A549 (cell line): ENCODE measurements at regions not wholly inside any gene's neighbourhood (a gene's known extent, or its start where the extent isn't known, plus 50 kb on each side); places are given as distances from the start of the nearest gene placed in this dataset.

ENCODE experiments used
- ATAC-seq, 2 experiments: fragments of 200-7000 bp in 1 of 2; fragments of >200 bp in 1 of 2; cut with Nextera tagmentation in 1 of 2; cut with Tn5 transposase in 1 of 2; 3 replicates each; pipeline versions ENCODE4 v1.8.0 to v1.9.1; 2018 to 2020; ENCODE audit warnings: mild to moderate bottlenecking in 1 of 2, moderate library complexity in 1 of 2
- CTCF ChIA-PET: fragments of 300-600 bp; sonication (Branson Sonifier 250); formaldehyde crosslinking; extraction: SDS; loops from one replicate; lab custom pipeline; 2021; ENCODE audit warnings: antibody characterized with exemption, inconsistent platforms; lab: Yijun Ruan, JAX
- POLR2A ChIA-PET: fragments of 350-600 bp; formaldehyde crosslinking; extraction: SDS; loops from one replicate; lab custom pipeline; 2021; ENCODE audit warnings: antibody characterized with exemption, inconsistent platforms; lab: Yijun Ruan, JAX
- DNase-seq, 2 experiments: peaks; one replicate each; pipeline versions ENCODE4 v3.0.0 to v3.0.0-alpha.2; 2011 to 2016; ENCODE audit warnings: low read depth in 1 of 2, low spot score in 1 of 2
- FAIRE-seq: peaks from 2 replicates; lab custom pipeline; 2011; peaks lifted over from hg19 to GRCh38; lab: Jason Lieb, UNC
- H3K27ac ChIP-seq, 2 experiments: fragments of >200 bp; sonication (Bioruptor Twin); formaldehyde crosslinking; 3 replicates each; pipeline ENCODE4 v1.5.1; 2016 to 2017
- H3K4me1 ChIP-seq: fragments of >200 bp; sonication (Bioruptor Twin); formaldehyde crosslinking; 3 replicates; pipeline ENCODE4 v1.6.1; 2016
- H3K4me2 ChIP-seq: fragments of >200 bp; sonication (Bioruptor Twin); formaldehyde crosslinking; 3 replicates; pipeline ENCODE4 v1.6.1; 2016
- H3K4me3 ChIP-seq: fragments of >200 bp; sonication (Bioruptor Twin); formaldehyde crosslinking; 3 replicates; pipeline ENCODE4 v1.5.1; 2016
- H3K9me3 ChIP-seq: fragments of >200 bp; sonication (Bioruptor Twin); formaldehyde crosslinking; 3 replicates; pipeline ENCODE4 v1.6.1; 2016
- CBX8 ChIP-seq: fragments of 200-600 bp; sonication (generic); IDR thresholded peaks from 2 replicates; pipeline ENCODE4 v1.6.1; 2016
- CHD2 ChIP-seq: fragments of 150-350 bp; IDR thresholded peaks from 2 replicates; pipeline ENCODE4 v1.6.1; 2014; ENCODE audit warnings: low read length; ENCODE audit not compliant: partially characterized antibody
- EHMT2 ChIP-seq: fragments of 200-600 bp; sonication (generic); IDR thresholded peaks from 2 replicates; pipeline ENCODE4 v1.6.1; 2016; ENCODE audit warnings: antibody characterized with exemption, low read depth, mild to moderate bottlenecking, moderate library complexity
- EP300 ChIP-seq, 2 experiments: fragments of >200 bp; sonication (Bioruptor Twin); formaldehyde crosslinking; IDR thresholded peaks; 2 replicates in 1 of 2; 3 replicates in 1 of 2; pipeline ENCODE4 v1.6.1; 2016 to 2017
- HDAC2 ChIP-seq: fragments of 200-600 bp; sonication (generic); IDR thresholded peaks from 2 replicates; pipeline ENCODE4 v1.6.1; 2016
- HOXB5 ChIP-seq: fragments of 250-450 bp; sonication (Bioruptor Pico); IDR thresholded peaks from 2 replicates; pipeline ENCODE4 v1.5.0; 2020; ENCODE audit warnings: mild to moderate bottlenecking, moderate library complexity
- MAZ ChIP-seq: fragments of 150-350 bp; IDR thresholded peaks from 2 replicates; pipeline ENCODE4 v1.6.1; 2014; ENCODE audit warnings: antibody characterized with exemption, low read depth, low read length, borderline replicate concordance
- NFE2L2 ChIP-seq: fragments of 150-350 bp; conservative IDR thresholded peaks from 2 replicates; pipeline ENCODE4 v1.6.1; 2014; ENCODE audit warnings: low read length
- NR3C1 ChIP-seq: fragments of >200 bp; sonication (Bioruptor Twin); formaldehyde crosslinking; IDR thresholded peaks from 3 replicates; pipeline ENCODE4 v1.6.1; 2017
- POLR2A ChIP-seq: IDR thresholded peaks from 2 replicates; pipeline ENCODE4 v1.6.1; 2012; ENCODE audit warnings: mild to moderate bottlenecking, low read length
- POLR2AphosphoS2 ChIP-seq: conservative IDR thresholded peaks from 2 replicates; pipeline ENCODE4 v1.6.1; 2012; ENCODE audit warnings: low read length, improper control_type of control experiment, inconsistent platforms
- RCOR1 ChIP-seq: fragments of 150-350 bp; IDR thresholded peaks from 2 replicates; pipeline ENCODE4 v1.6.1; 2014; ENCODE audit warnings: antibody characterized with exemption, low read length, low read depth
- RFX5 ChIP-seq: fragments of 450-650 bp; IDR thresholded peaks from 2 replicates; pipeline ENCODE4 v1.7.1; 2014; ENCODE audit warnings: antibody characterized with exemption, mild to moderate bottlenecking, moderate library complexity
- RNF2 ChIP-seq: fragments of 200-600 bp; sonication (generic); IDR thresholded peaks from 2 replicates; pipeline ENCODE4 v1.6.1; 2016; ENCODE audit warnings: low read depth, mild to moderate bottlenecking, antibody characterized with exemption, moderate library complexity, borderline replicate concordance
- TFCP2L1 ChIP-seq: fragments of 250-450 bp; sonication (Bioruptor Pico); IDR thresholded peaks from 2 replicates; pipeline ENCODE4 v1.5.0; 2021; ENCODE audit warnings: mild to moderate bottlenecking
- ZC3H11A ChIP-seq: fragments of 450-650 bp; IDR thresholded peaks from 2 replicates; pipeline ENCODE4 v1.6.1; 2014; ENCODE audit warnings: antibody characterized with exemption, mild to moderate bottlenecking
- ZNF302 ChIP-seq: fragments of 250-450 bp; sonication (Bioruptor Pico); IDR thresholded peaks from 2 replicates; pipeline ENCODE4 v1.9.0; 2021; ENCODE audit warnings: inconsistent platforms, mild to moderate bottlenecking, moderate library complexity
- ZSCAN20 ChIP-seq: fragments of 250-450 bp; sonication (Bioruptor Pico); IDR thresholded peaks from 2 replicates; pipeline ENCODE4 v1.8.0; 2022; ENCODE audit warnings: mild to moderate bottlenecking, moderate library complexity
- WGBS: methylation state at CpG from one replicate; pipeline ENCODE4 v1.1.6; 2017; ENCODE audit errors: missing lambda C conversion rate; 5-methylcytosine and 5-hydroxymethylcytosine counted together
- TF ChIP-seq, protein P1 (sequence below): IDR thresholded peaks from 2 replicates; pipeline ENCODE4 v1.6.1; 2012
- TF ChIP-seq, protein P2 (sequence below): IDR thresholded peaks from 2 replicates; pipeline ENCODE4 v1.6.1; 2012; ENCODE audit warnings: low read depth, borderline replicate concordance
- TF ChIP-seq, protein P3 (sequence below): fragments of 250-450 bp; sonication (Bioruptor Pico); IDR thresholded peaks from 2 replicates; pipeline ENCODE4 v1.5.0; 2021; ENCODE audit warnings: mild to moderate bottlenecking, moderate library complexity, borderline replicate concordance
- TF ChIP-seq, protein P4 (sequence below): fragments of 150-350 bp; IDR thresholded peaks from 2 replicates; pipeline ENCODE4 v1.6.1; 2014; ENCODE audit warnings: low read depth, mild to moderate bottlenecking, low read length
- TF ChIP-seq, protein P5 (sequence below): IDR thresholded peaks from 2 replicates; pipeline ENCODE4 v1.6.1; 2012
- TF ChIP-seq, protein P6 (sequence below): fragments of 200-600 bp; sonication (generic); IDR thresholded peaks from 2 replicates; pipeline ENCODE4 v1.6.1; 2016; ENCODE audit warnings: antibody characterized with exemption, mild to moderate bottlenecking, moderate library complexity

DNA sequence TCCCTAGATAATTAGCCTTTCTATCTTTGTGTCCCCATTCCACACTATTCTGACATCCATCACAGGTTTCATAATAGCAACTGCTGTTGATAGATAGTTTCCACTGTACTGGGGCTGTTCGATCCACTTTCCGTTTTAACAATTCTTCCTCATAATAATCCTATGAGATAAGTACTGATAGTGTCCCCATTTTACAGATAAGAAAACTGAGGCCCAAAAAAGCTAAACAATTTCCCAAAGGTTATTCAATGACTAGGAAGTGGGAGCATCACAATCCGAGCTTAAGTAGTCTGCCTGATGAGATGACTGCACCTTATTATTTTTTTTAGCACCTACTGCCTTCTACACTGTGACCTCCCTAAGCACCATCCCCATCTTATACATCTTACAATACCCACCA lies 569.2 kb downstream of the STK39 start:
- no peak for FAIRE-seq

DNA sequence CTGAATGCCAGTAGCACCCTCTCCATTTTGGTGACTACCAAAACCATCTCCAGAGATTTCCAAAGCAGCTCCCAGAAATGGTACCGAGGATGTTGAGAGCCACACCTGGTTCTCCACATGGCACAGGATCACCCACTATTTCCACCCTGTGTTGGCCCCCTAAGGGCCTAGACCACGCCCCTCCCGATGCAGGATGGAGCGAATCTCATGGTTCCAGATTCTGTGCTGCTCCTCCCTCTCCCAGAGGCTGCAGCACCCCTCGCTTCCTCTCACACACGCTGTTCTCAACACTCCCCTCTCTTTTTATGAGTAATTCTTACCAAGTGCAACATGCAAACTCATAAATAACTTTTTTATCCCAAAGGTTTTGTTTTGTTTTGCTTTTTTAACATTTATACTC lies 571.5 kb downstream of the STK39 start:
- Histone ChIP-seq H3K4me2 (no peak overlapping the region), H3K9me3 (no peaks in the 10 kb centered on the region), H3K27ac (no peak overlapping the region), H3K4me1 (no peaks in the 10 kb centered on the region), H3K4me3 (no peak overlapping the region)
- ChIA-PET CTCF (no interaction called here), POLR2A (no interaction called here)
- TF ChIP-seq MAZ: no peak
- TF ChIP-seq, protein P1, sequence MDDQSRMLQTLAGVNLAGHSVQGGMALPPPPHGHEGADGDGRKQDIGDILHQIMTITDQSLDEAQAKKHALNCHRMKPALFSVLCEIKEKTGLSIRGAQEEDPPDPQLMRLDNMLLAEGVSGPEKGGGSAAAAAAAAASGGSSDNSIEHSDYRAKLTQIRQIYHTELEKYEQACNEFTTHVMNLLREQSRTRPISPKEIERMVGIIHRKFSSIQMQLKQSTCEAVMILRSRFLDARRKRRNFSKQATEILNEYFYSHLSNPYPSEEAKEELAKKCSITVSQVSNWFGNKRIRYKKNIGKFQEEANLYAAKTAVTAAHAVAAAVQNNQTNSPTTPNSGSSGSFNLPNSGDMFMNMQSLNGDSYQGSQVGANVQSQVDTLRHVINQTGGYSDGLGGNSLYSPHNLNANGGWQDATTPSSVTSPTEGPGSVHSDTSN: no peak
- no peak for TF ChIP-seq HDAC2
- no peak for TF ChIP-seq NR3C1
- no peak for TF ChIP-seq CBX8
- TF ChIP-seq TFCP2L1: no peak
- TF ChIP-seq CHD2: no peak
- TF ChIP-seq, protein P2, sequence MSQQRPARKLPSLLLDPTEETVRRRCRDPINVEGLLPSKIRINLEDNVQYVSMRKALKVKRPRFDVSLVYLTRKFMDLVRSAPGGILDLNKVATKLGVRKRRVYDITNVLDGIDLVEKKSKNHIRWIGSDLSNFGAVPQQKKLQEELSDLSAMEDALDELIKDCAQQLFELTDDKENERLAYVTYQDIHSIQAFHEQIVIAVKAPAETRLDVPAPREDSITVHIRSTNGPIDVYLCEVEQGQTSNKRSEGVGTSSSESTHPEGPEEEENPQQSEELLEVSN: no peak
- TF ChIP-seq ZC3H11A: no peak
- no peak for TF ChIP-seq ZSCAN20 (CRISPR knock-in tag)
- TF ChIP-seq POLR2AphosphoS2: no peak
- no peak for TF ChIP-seq NFE2L2
- TF ChIP-seq POLR2A: no peak
- ATAC-seq (no peak), DNase-seq (no peak), FAIRE-seq (no peak)
- 4% methylated on average over 6 of the region's 6 CpGs for WGBS

More for the DNA sequence above, 569.2 kb downstream of the STK39 start:
- Histone ChIP-seq H3K27ac (no peak overlapping the region), H3K4me1 (no peaks in the 10 kb centered on the region), H3K4me3 (no peak overlapping the region), H3K4me2 (no peak overlapping the region)
- CTCF ChIA-PET: no interaction called here
- ATAC-seq: no peak
- POLR2A ChIA-PET: no interaction called here
- no peak for DNase-seq
- TF ChIP-seq RCOR1: no peak
- no peak for TF ChIP-seq EHMT2
- TF ChIP-seq RFX5: no peak
- TF ChIP-seq, protein P3, sequence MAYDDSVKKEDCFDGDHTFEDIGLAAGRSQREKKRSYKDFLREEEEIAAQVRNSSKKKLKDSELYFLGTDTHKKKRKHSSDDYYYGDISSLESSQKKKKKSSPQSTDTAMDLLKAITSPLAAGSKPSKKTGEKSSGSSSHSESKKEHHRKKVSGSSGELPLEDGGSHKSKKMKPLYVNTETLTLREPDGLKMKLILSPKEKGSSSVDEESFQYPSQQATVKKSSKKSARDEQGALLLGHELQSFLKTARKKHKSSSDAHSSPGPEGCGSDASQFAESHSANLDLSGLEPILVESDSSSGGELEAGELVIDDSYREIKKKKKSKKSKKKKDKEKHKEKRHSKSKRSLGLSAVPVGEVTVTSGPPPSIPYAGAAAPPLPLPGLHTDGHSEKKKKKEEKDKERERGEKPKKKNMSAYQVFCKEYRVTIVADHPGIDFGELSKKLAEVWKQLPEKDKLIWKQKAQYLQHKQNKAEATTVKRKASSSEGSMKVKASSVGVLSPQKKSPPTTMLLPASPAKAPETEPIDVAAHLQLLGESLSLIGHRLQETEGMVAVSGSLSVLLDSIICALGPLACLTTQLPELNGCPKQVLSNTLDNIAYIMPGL (CRISPR knock-in tag): no peak
- no peak for TF ChIP-seq TFCP2L1
- TF ChIP-seq ZNF302: no peak
- TF ChIP-seq EP300 (IDR thresholded peaks at IDR 0.05): no peak
- TF ChIP-seq, protein P4, sequence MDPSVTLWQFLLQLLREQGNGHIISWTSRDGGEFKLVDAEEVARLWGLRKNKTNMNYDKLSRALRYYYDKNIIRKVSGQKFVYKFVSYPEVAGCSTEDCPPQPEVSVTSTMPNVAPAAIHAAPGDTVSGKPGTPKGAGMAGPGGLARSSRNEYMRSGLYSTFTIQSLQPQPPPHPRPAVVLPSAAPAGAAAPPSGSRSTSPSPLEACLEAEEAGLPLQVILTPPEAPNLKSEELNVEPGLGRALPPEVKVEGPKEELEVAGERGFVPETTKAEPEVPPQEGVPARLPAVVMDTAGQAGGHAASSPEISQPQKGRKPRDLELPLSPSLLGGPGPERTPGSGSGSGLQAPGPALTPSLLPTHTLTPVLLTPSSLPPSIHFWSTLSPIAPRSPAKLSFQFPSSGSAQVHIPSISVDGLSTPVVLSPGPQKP: no peak
- TF ChIP-seq, protein P2: no peak
- TF ChIP-seq POLR2AphosphoS2: no peak
- TF ChIP-seq, protein P5, sequence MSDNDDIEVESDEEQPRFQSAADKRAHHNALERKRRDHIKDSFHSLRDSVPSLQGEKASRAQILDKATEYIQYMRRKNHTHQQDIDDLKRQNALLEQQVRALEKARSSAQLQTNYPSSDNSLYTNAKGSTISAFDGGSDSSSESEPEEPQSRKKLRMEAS: no peak
- TF ChIP-seq HOXB5 (CRISPR knock-in tag): no peak
- TF ChIP-seq, protein P6, sequence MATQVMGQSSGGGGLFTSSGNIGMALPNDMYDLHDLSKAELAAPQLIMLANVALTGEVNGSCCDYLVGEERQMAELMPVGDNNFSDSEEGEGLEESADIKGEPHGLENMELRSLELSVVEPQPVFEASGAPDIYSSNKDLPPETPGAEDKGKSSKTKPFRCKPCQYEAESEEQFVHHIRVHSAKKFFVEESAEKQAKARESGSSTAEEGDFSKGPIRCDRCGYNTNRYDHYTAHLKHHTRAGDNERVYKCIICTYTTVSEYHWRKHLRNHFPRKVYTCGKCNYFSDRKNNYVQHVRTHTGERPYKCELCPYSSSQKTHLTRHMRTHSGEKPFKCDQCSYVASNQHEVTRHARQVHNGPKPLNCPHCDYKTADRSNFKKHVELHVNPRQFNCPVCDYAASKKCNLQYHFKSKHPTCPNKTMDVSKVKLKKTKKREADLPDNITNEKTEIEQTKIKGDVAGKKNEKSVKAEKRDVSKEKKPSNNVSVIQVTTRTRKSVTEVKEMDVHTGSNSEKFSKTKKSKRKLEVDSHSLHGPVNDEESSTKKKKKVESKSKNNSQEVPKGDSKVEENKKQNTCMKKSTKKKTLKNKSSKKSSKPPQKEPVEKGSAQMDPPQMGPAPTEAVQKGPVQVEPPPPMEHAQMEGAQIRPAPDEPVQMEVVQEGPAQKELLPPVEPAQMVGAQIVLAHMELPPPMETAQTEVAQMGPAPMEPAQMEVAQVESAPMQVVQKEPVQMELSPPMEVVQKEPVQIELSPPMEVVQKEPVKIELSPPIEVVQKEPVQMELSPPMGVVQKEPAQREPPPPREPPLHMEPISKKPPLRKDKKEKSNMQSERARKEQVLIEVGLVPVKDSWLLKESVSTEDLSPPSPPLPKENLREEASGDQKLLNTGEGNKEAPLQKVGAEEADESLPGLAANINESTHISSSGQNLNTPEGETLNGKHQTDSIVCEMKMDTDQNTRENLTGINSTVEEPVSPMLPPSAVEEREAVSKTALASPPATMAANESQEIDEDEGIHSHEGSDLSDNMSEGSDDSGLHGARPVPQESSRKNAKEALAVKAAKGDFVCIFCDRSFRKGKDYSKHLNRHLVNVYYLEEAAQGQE: no peak
- no peak for TF ChIP-seq RNF2
- TF ChIP-seq, all 56 proteins: peak for 0
- 66% methylated on average over 3 of the region's 3 CpGs for WGBS
- no peaks in the 10 kb centered on the region for H3K9me3 ChIP-seq
